Stimulated activated CD4-positive, alpha-beta T cell treated with anti-CD3 and anti-CD28 coated beads, Interleukin-15, amount 100 ng/mL, for 1 hour (primary cell): ENCODE measurements at regions not wholly inside any gene's neighbourhood (a gene's known extent, or its start where the extent isn't known, plus 50 kb on each side); places are given as distances from the start of the nearest gene placed in this dataset.
"Not testable (repeated sequence)": the region's sequence is repeated elsewhere in the genome, so short reads cannot be mapped to it uniquely, and the experiment has no call there.

Source experiments
- DNase-seq, 2 donors: peaks; one replicate each; pipeline ENCODE4 v3.0.0-alpha.2; 2020; ENCODE audit warnings: low read depth in 1 of 2, low spot score in 1 of 2

DNA sequence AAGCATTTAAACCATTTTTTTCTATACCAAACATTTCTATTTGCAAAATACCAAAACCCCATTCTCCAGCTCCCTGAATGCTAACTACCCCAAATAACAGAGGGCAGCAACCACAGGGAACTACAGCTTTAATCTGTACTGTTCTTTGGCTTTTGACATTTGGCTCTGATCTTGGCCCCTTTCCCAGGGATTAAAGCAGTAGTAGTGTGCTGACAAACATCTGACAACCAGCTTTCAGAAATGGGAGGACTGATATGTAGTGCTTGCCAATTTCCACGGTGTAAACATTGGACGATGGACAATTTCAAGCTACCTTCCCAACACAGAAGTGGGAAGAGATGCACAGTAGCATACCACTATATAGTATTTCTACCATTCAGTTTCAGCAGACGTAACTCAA, 88.4 kb upstream of the TEAD1 start:
- DNase-seq = no peak

DNA sequence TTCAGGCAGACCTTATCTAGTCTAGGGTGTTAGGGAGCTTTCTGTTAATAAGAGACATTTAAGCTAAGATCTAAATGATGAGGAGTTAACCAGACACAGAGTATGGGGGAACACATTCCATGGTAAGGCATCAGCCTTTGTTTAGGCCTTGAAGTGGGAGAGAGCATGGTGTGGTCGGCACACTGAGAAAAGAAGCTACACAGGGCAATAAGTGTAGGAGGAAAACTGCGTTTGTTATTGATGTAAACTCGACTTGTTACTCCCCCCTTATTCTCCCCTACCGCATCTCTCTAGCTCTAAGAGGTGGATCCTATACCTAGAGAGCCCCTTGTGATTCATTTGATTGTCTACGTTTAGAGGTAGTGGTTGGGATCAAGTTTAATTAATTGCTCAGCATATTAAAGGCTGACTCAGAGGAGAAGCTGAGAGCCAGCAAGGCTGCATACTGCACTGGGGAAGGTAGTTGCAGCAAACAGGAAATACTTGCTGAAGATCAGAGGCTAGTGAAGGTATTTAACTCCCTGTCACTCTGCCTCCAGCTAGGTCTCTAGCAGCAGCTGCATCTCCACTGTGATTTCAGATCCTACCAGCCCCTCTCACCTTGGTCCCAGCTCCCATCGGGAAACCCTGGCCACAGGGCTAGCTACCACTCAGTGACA, 86.8 kb upstream of the TEAD1 start:
- no peak for DNase-seq

DNA sequence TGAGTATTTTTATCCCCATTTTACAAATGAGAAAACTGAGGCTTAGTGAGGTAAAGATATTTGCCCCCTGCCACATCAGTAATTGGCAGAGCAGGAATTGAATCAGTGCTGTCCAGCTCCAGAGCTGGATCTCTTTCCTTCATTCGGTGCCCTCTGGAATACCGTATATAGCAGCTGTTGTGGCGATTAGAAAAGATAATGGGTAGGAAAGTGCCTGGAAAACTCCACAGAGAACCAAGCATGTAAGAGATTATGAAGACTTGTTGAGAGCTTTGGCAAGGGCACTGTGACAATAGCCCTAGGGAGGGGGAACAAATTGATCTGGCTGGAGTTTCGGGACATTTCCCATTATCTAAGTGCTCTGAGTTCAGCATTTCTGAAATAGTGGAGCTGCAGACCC, 82.5 kb upstream of the TEAD1 start:
- DNase-seq = no peak

DNA sequence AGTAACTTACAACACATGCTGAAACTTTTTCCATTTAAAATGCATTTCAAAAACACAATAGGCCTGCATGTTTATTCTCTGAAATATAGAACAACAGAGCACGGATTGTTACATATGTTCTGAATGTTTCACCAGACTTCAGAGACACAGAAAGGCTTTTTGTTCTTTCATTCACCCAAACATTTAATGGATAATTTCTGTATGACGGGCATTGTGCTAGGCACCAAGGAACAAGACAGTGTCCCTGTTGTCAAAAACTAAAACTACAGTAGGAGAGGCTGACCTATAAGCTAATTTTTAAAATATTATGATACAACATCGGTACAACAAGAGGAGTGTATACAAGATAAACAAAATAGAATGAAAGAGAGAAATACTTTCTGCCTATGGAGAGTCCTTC, 81.9 kb upstream of the TEAD1 start:
- no peak for DNase-seq

DNA sequence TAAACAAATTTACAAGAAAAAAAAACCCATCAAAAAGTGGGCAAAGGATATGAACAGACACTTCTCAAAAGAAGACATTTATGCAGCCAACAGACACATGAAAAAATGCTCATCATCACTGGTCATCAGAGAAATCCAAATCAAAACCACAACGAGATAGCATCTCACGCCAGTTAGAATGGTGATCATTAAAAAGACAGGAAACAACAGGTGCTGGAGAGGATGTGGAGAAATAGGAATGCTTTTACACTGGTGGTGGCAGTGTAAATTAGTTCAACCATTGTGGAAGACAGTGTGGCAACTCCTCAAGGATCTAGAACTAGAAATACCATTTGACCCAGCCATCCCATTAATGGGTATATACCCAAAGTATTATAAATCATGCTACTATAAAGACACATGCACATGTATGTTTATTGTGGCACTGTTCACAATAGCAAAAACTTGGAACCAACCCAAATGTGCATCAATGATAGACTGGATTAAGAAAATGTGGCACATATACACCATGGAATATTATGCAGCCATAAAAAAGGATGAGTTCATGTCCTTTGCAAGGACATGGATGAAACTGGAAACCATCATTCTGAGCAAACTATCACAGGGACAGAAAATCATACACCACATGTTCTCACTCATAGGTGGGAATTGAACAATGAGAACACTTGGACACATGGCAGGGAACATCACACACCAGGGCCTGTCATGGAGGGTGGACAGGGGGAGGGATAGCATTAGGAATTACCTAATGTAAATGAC, 79.0 kb upstream of the TEAD1 start:
- not testable (repeated sequence) for DNase-seq

DNA sequence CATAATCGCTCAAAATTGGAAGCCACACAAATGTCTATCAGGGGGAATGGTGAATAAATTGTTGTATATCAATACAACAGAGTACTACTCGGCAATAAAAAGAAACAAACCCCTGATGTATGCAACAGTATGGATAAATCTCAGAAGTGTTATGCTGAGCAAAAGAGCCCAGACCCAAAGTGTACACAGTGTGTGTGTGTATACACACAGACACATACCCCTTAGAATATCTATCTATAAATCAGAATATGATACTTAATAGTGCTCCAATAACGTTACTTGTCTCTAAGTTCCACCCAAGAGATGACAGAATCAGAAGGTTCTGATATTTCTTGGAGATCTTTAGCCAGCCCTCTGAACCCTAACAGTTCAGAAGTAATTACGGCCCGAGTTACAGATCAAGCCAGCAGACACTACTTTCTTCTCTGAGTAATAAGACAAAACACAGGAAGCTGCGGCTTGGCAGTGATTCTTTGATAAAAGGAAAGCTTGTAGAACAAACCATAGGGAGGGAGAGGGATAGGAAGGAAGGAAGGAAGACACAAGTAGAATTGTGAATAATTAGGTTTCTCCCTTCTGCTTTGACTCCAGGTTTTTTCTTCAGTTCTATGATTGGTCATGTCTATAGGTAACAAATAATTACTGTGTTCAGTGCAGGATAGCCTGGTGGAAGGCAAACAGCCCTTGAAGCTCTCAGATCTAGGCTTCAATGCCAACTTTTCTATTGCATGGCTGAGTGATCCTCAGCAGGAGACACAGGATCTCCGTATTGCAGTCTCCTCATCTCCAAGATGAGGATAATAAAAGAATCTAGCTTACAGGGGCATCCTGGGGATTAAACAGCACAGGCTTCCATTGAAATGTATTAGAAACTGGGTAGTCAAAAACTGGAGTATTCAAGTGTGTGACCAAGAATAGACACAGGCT, 75.6 kb upstream of the TEAD1 start:
- DNase-seq = no peak

DNA sequence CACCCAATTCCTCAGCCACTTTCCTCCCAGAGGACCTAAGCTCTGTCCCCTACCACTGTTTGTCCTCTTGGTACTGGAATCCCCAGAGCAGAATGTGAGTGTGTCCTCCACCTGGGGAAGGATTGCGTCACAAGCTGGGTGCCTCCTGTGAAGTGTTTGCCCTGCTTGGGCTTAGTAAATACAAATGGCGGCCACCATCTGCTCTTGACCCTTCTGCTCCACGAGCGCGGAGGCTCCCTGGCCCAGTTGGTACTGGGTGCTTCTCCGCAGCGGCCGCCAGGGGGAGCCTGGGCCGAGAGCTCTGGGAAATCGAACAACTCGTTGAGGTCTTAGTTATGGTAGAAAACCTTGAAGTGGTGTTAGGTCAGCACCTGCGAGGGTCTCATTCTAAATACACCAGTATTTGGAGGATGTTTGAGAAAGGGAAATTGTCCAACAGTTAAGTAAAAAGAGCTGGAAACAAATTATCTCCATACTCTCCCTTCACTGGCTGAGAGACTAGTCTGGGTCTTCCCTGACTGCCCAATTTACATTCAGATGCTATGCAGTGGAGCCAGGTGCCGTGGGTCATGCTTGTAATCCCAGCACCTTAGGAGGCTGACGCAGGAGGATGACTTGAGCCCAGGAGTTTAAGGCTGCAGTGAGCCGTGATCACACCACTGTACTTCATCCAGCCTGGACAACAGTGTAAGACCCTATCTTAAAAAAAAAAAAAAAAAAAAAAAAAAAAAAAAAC, 74.6 kb upstream of the TEAD1 start:
- peak in 1 of 2 donors; percentile 29 for DNase-seq

DNA sequence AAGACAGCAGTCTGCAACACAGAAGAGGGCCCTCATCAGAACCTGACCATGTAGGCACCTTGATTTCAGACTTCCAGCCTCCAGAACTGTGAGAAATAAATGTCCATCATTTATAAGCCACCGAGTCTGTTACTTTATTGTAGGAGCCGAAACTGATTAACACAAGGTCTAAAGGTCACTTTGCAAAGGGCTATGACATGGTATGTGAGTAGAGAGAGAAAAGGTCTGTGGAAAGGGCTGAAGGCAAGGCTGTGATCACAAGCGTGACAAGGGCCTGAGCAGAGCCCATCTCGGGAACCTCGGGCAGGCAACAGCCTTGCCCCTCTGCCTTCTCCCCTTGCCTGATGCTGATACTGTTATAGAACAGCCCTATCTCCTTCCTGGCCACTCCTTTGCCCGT, 73.4 kb upstream of the TEAD1 start:
- no peak for DNase-seq

DNA sequence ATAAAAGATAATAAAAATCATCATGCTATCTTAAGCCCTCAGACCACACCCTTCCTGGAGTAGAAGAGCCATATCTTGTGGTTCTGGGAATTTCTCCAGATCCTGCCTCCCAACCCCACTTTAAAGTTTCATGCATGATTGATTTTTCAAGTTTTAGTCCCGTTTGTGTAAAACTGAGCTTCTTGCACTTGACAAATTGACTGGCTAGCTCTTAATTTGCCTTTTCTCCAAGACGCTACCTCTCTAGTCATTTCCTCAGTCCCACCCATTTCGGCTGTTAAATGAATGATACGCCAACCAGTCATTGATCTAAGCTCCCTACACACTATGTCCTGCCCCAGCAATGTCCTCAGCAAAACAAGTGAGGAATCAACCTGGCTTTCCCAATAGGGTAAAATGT, 71.8 kb upstream of the TEAD1 start:
- no peak for DNase-seq

DNA sequence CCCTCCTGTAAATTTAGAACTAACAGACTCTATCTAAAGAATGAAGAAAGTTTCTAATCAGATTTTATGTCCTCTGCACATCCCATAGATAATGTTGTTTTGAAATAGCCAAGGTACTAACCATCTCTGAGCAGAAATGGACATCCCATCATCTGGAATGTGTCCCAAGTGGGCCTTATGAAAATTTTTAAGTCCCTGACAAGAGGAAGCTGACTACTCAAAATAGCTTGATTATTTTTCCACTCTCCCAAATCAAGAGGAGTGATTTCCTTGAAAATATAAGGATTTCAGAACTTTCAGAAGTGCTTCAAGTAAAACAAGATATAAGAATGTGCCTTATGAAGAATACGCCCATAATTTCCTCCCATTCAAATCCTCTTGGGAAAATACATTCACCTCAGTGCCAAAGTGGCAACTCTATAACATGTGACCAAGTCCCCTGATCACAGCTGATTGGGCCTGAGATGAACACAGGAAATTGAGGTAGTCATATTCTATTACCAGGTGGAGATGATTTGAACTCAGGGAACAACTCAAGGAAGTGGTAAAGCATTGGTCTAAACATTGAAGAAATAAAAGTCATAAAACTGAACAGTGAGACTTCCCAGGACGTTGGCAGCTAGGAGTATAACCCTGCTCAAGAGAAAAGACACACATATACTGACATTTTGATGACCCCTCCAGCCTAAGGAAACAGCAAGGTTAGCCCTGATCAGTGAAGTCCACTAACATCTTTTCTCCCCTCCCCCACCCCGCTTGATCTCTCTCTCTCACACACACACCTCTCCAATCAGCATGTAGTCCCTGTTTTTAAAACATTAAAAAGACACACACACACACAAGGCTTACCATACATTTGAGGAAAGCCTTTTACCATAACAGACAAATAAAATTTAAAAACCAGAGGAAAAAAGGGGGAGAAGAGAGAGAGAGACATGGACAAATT, 70.8 kb upstream of the TEAD1 start:
- no peak for DNase-seq

DNA sequence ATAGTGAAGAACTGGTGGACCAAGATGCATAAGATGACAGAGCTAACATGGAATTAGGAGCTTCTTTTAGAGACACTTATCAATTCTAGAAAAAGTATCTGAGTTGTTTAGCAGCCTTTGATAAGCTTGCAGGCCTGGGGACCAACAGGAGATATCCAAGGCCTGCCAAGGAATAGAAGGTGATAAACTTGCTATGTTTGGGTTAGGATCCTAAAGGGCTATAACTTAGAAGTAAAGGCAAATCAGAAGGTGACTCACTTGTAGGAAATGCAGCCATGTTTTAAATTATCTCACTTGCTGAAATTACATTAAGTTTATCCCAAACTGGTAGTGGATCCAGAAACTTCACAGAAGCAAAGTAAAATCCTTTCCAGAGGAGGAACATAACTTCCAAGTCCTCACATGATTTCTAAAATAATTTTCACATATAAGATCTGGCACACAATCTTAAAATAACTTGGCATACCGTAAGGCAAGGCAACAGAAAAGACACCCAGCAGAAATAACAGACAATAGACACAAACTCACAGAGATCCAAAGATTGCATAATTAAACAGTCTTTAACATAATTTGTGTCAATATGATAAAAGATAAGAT, 69.6 kb upstream of the TEAD1 start:
- no peak for DNase-seq

DNA sequence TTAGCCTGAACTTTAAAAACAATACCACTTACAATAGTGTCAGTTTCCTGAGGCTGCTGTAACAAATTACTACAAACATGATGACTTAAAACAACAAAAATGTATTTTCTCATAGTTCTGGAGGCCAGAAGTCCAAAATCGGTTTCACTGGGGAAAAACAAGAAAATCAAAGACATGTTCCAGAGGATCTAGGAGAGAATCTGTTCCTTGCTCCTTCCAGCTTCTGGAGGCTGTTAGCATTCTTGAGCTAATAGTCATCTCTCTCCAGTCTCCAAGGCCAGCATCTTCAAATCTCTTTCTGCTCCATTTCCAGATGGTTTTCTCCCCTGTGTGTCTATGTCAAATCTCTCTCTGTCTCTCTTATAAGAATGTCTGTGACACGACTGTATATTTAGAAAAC, 67.6 kb upstream of the TEAD1 start:
- DNase-seq = no peak

DNA sequence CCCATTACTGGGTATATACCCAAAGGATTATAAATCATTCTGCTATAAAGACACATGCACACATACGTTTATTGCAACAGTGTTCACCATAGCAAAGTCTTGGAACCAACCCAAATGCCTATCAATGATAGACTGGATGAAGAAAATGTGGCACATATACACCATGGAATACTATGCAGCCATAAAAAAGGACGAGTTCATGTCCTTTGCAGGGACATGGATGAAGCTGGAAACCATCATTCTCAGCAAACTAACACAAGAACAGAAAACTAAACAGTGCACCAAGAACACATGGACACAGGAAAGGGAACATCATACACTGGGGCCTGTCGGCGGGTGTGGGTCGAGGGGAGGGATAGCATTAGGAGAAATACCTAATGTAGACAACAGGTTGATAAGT, 65.5 kb upstream of the TEAD1 start:
- DNase-seq = not testable (repeated sequence)

DNA sequence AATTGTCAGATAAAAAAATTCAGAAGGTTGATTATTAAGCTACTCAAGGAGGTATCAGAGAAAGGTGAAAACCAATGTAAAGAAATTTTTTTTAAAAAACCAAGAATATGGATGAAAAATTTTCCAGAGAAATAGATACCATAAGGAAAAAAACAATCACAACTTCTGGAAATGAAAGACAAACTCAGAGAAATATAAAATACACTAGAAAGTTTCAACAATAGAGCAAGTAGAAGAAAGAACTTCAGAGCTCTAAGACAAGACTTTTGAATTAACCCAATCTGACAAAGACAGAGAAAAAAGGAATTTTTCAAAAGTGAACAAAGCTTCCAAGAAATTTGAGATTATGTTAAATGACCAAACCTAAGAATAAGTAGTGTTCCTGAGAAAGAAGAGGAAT, 62.9 kb upstream of the TEAD1 start:
- DNase-seq = no peak

DNA sequence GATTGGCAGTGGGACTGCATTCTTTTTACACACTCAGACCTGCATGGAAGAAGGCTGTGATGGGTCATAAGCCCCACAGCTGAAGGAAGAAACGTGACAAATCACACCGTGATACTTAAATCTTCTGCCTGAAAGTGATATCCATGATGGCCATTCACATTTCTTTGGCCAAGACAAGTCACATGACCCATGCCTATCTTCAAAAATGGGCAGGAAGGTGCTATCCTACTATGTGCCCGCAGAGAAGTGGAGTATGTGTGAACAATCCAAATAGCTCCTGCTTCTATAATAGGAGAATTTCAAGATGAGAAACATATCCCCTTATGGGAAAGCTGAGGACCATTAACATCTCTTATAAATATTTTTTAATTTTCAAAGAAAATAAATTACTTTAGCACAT, 56.6 kb upstream of the TEAD1 start:
- DNase-seq = no peak

DNA sequence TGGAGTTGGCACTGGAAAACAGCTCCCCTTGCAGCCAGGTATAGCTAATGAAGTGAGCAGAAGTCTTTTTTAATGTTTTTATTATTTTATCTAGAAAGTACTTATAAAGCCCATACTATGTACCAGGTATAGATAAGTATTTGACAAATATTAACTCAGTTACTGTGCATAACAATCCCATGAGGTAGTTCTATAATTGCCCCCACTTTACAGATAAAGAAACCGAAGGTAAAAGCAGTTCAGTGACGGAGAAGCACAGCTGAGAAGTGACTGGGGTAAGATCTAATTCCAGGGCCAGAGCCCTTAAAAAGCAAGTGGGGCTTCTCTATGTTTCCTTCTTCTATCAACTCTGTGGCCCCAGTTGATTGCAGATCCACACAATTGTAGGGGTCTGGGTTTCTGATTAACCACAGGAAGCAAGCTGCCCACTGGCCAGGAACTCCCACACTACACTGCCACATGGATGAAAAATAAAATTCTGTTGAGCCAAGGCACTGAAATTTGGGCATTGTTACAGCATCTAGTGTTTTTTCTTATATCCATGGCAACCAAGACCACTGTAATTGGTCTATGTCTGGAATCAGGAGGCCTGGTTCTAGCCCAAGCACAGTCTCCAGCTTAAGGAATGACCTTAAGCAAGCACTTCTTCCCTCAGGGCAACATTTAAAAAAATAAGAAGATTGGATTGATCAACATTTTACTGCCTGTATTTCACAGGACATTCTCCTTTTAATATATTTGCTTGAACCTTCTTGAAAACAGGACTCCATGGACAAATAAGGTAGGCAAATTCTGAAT, 55.3 kb upstream of the TEAD1 start:
- DNase-seq = no peak

DNA sequence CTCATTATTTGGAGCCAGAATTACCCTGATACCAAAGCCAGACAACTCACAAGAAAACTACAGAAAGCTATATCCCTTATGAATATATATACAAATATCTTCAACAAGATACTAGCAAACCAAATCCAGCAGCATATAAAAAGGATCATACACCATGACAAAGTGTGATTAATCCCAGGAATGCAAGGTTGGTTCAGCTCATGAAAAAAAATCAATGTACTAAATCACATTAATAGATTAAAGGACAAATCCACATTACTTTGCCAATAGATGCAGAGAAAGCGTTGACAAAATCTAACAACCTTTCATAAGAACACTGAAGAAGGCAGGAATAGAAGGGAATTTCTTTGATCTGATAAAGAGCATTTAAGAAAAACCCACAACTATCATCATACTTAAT, 50.4 kb upstream of the TEAD1 start:
- no peak for DNase-seq
